ENCODE measurements at regions not wholly inside any gene's neighbourhood (a gene's known extent, or its start where the extent isn't known, plus 50 kb on each side); places are given as distances from the start of the nearest gene placed in this dataset.

DNA sequence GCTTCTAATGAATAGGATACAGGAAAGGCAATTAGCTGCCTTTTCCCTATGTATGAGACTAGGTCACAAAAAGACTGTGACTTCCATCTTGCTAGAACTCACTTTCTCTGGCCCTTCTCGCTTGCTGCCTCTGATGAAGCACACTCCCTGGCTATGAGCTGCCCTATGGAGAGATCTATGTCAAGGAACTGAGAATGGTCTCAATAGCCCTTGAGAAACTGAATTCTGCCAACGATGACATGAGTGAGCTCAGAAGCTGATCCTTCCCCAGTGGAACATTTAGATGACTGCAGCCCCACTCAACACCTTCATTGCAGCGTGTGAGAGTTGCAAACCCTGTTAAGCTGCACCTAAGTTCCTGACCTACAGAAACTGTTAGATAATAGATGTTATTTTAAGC, 309.8 kb downstream of the COG6 start:
- in situ Hi-C loops (cut with HindIII; ENCODE audit: low sequenced_read_pairs): no loop called here

GRCh38 chr13:39967199-39967959, 311.9 kb downstream of the COG6 start:
- in situ Hi-C loops (cut with HindIII; ENCODE audit: low sequenced_read_pairs): no loop called here

DNA sequence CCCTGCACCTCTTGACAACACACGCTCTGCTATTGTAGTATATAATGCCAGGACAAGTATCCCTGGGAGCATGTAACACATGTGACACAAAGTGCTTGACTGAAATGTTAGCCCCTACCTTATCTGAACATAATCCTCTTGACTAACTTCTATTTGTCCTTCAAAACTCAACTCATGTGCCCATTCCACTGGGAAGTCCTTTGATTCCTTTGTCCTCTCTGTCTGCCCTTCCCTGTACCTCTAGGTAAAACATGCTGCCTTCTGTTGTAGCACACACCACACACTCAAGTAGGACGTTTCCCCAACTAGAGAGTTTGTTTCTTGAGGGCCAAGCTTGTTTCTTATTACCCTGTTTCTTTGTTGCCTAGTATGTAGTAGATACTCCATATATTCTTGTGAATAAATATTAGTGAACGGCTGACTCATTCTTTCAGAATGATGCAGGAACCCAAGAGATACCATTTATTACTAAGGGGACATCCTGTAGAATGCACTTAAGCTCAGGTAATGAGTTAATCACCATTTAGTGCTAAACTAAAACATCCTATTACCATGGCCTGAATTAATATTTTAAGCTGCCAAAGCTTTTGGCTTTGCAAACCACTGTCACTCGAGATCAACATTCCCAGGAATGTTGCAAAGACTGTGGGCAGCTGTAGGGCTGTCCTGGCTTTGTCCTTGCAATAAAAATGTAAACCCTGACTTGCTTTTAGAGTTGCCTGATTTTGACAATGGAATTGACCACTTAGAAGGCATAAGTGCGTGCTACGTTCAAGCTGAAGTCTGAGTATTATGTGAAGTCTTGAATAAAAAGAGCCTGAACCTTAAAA, 313.4 kb downstream of the COG6 start:
- in situ Hi-C loops (cut with HindIII; ENCODE audit: low sequenced_read_pairs): no loop called here

DNA sequence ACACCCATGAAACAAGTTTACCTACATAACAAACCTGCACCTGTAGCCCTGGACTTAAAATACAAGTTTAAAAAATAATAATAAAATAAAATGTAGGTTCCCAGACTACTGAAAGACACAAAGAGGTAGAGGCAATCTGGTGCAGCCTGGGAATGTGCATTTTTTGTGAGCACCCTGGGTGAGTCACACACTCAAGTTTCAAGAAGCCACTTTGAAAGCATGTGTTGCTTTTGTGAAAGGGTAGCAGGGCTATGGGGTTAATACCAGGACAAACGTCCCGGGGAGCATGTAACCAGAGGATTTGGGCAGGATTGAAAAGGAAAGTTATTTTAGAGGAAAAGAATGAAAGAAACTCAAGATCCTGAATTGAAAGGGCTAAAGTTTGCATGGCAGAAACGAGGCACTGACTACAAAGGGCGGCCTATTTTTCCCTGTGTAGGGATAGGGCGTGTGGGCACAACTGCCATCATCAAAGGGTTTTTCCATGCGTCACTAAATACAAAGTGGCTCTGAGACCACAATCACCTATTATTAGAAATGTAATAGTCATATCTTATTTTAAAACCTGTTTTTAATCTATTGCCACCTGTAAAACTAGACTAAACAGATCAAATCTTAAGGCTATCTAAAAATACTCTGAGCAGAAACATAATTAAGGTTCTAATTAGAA, 314.9 kb downstream of the COG6 start:
- in situ Hi-C loops (cut with HindIII; ENCODE audit: low sequenced_read_pairs): no loop called here

- in situ Hi-C loops (cut with HindIII; ENCODE audit: low sequenced_read_pairs): no loop called here
These were observed 316.1 kb downstream of the COG6 start for GRCh38 chr13:39971526-39971925.

DNA sequence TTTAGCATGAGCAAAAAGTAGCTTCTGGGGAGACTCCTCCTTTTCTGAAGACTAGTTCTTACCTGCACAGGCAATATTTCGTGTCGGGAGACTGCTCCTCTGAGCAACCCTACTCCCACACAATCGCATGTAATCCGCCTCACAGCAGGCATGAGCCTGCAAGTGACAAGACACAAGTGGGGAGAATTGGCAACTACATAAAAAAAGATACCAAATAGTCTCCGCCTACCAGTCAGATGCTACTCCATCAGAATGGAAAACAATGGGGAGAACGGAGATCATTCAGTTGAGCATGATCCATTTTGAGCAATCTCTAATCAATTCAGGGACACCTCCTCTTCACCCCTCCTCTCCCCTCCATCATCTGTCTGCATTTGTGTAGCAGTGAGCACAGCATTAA, 321.0 kb downstream of the COG6 start:
- in situ Hi-C loops (cut with HindIII; ENCODE audit: low sequenced_read_pairs): no loop called here

DNA sequence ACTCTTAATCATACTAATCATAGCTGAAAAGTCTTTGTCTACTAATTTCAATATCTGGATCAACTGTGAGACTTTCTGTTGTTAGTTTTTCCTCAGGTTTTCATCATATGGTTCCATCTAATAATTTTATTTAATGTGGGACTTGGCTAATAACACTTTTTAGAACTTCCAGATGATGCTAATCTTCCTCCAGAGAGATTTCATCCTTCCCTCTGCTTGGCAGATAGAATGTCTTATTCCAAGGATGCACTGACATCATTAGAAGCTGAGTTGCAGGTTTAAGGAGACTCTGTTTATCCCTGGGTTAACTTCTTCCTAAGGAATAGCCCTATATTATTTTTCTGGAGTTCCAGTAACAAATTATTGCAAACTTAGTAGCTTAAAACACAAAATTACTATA, 325.6 kb downstream of the COG6 start:
- in situ Hi-C loops (cut with HindIII; ENCODE audit: low sequenced_read_pairs): no loop called here

GRCh38 chr13:39982745-39983144, 327.3 kb downstream of the COG6 start:
- in situ Hi-C loops (cut with HindIII; ENCODE audit: low sequenced_read_pairs): no loop called here

- in situ Hi-C loops (cut with HindIII; ENCODE audit: low sequenced_read_pairs): no loop called here
These were observed 329.6 kb downstream of the COG6 start for GRCh38 chr13:39985071-39985470.

DNA sequence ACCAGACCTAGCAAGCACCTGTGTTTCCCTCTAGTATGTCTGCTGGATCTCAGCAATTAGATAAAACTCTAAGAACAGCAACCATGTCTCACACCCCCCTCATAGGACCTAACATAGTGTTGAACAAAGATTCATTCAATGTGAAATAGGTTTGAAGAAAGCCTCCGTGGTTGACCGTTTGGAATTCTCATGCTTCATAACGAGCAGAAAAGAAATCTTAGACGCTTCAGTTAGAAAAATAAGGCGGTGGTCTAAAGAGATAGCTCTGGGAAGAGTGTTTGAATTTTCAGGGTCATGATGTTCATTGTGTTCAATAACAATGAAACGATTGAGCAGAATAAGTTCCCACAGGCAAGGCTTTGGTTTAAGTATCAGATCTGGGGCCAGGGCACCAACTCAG, 332.9 kb downstream of the COG6 start:
- in situ Hi-C loops (cut with HindIII; ENCODE audit: low sequenced_read_pairs): no loop called here

DNA sequence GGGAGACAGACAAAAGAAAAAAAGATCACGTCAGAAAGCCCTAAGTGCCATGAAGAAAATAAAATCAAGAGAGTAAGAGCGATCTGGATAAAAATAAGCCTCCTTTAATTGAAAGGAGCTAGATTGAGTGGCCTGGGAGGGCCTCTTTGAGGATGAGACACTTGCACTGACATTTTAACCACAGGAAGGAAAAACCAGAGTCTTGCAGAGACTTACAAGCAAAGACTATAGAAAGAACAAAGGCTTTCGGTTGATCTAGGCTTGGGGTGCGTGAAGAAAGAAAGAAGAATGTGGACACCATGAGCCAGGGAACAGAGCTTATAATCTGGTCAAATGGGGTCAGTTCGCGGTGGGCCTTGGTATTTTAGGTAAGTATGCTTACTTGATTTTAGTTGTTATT, 342.7 kb downstream of the COG6 start:
- in situ Hi-C loops (cut with HindIII; ENCODE audit: low sequenced_read_pairs): no loop called here

DNA sequence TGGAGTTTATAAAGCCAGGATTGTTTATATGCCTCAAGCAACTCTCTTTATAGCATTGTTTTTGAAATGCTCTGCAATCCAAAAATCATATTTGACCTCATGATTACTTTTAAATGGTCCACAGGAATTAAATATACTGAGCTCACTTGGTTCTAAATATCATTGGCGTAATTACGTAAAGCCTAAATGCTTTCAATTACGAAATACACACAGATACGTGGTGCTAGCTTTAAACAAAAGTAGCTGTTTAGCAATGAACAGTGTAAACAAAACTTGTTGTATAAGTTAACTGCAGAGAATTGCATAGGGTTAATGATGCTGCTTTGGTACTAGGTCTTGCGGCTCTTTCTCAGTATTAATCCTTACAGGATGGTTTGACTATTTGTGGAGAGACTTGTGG, 346.6 kb downstream of the COG6 start:
- in situ Hi-C loops (cut with HindIII; ENCODE audit: low sequenced_read_pairs): no loop called here

DNA sequence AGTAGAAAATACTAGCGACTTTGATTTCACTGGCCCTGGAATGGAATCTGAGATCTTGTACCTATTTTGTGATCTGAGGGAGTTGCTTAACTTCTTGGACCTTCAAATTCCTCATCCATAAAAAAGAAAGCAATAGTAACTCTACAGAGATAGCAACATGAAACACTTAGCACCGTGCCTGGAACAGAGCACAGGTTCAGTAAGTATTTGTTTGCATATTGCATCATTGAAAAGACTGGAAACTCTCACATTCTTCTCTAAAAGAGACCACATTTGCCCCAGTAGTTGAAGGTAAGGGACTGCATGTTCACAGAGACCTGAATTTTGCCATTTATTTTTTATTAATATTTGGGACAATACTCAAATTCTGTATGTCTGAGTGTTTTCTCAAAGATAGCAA, 358.1 kb downstream of the COG6 start:
- in situ Hi-C loops (cut with HindIII; ENCODE audit: low sequenced_read_pairs): no loop called here

GRCh38 chr13:40016953-40017660, 361.6 kb downstream of the COG6 start:
- in situ Hi-C loops (cut with HindIII; ENCODE audit: low sequenced_read_pairs): no loop called here

GRCh38 chr13:40017662-40018262, 362.3 kb downstream of the COG6 start:
- in situ Hi-C loops (cut with HindIII; ENCODE audit: low sequenced_read_pairs): no loop called here

DNA sequence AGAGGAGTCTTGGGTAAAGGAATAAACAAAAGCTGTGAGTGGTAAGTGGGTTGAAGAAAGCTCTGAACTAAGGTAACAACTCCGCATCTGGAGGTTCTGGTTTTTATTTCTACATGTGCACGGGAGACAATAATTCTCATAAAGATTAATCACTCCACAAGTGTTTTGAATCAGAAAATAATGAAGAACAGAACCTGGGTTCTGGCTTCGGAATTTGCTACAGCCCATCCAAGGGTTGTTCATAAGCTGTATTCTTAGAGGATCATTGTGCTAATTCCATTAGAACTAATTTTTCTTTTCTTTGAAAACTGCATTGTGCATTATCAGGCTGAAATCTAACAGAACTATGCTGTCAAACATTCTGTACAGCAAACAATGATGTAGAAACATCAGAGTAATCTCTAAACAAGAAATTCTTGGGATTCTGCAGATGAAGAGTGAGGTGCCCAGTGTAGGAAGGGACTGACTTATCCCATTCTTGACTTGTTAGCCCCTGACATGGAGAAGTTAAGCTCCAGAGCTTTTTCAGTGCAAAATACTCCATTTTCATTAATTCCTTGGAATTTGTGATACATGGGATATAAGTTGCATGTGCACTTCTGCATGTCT, 368.2 kb downstream of the COG6 start:
- in situ Hi-C loops (cut with HindIII; ENCODE audit: low sequenced_read_pairs): loop anchor here (10.0 kb wide), 1 partner anchor 241 kb away; no protein-coding TSS in a partner anchor

- in situ Hi-C loops (cut with HindIII; ENCODE audit: low sequenced_read_pairs): loop anchor here (10.0 kb wide), 1 partner anchor 240 kb away; no protein-coding TSS in a partner anchor
These were observed 368.9 kb downstream of the COG6 start for GRCh38 chr13:40024204-40024966.

- in situ Hi-C loops (cut with HindIII; ENCODE audit: low sequenced_read_pairs): loop anchor here (10.0 kb wide), 1 partner anchor 240 kb away; no protein-coding TSS in a partner anchor
These were observed 369.7 kb downstream of the COG6 start for GRCh38 chr13:40024967-40025714.

DNA sequence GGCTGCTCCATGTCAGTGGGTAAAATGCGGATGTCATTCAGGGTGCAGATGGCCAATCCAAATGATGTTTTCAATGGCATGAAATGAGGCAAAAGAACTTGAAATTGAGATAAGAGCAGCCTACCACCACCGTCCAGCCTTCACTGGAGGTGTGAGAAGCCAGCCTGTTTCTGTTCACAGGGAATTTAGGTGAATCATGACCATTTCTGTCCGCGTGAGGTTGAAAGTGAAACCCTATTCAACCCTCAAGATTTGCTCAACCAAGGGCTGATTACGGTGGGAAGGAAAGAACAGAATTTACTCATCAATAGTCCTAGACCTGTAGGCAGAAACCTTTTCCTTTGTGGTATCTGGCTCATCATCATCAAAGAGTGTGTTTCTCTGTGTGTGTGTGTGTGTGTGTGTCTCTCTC, 370.7 kb downstream of the COG6 start:
- in situ Hi-C loops (cut with HindIII; ENCODE audit: low sequenced_read_pairs): loop anchor here (10.0 kb wide), 1 partner anchor 239 kb away; no protein-coding TSS in a partner anchor
